K562 (cell line): ENCODE measurements at regions not wholly inside any gene's neighbourhood (a gene's known extent, or its start where the extent isn't known, plus 50 kb on each side); places are given as distances from the start of the nearest gene placed in this dataset.

ENCODE experiments used
- ATAC-seq: fragments of 200-7000 bp; cut with Tn5 transposase; 3 replicates; pipeline ENCODE4 v1.9.1; 2020; ENCODE audit warnings: moderate library complexity
- BruUV-seq: library from RNA; stranded (reverse); fragments of 400-500 nt; replicated peaks from 2 replicates; lab custom pipeline; 2021; lab: Mats Ljungman, UMichigan
- CTCF ChIA-PET: fragments of 300-600 bp; formaldehyde crosslinking; extraction: SDS; loops from one replicate; lab custom pipeline; 2021; ENCODE audit warnings: low intra/inter-chr PET ratio; lab: Yijun Ruan, JAX
- POLR2A ChIA-PET: fragments of 300-600, 350-650 bp; sonication (Branson Sonifier 250); formaldehyde crosslinking; extraction: SDS; loops from one replicate; lab custom pipeline; 2021; ENCODE audit warnings: antibody characterized with exemption, inconsistent platforms; lab: Yijun Ruan, JAX
- DNase-seq, 4 experiments: peaks; one replicate each; pipeline versions ENCODE4 v3.0.0 to v3.0.0-alpha.2; 2011 to 2018; ENCODE audit warnings: low spot score in 3 of 4, mixed read lengths in 3 of 4; ENCODE audit errors: extremely low read depth in 1 of 4
- FAIRE-seq: peaks from 2 replicates; lab custom pipeline; 2011; peaks lifted over from hg19 to GRCh38; lab: Jason Lieb, UNC
- H2AFZ ChIP-seq: 2 replicates; pipeline ENCODE4 v1.6.0; 2011; ENCODE audit warnings: low read depth, low read length, control low read depth, inconsistent platforms
- H3K27ac ChIP-seq: fragments of 200-600 bp; 3 replicates; pipeline ENCODE4 v1.8.0; 2011; ENCODE audit warnings: low read depth, mild to moderate bottlenecking, control low read depth, inconsistent platforms, low read length, moderate library complexity, mixed read lengths; ENCODE audit errors: extremely low read depth
- H3K27me3 ChIP-seq, 2 experiments: fragments of 300-600 bp in 1 of 2; 2 replicates in 1 of 2; 3 replicates in 1 of 2; pipeline versions ENCODE4 v1.6.0 to v1.8.0; 2011; ENCODE audit warnings: inconsistent platforms in 2 of 2, low read length in 2 of 2, mild to moderate bottlenecking in 1 of 2, mixed read lengths in 1 of 2, moderate library complexity in 1 of 2; ENCODE audit not compliant: control insufficient read depth in 2 of 2, insufficient read depth in 2 of 2
- H3K36me3 ChIP-seq: fragments of 300-600 bp; 3 replicates; pipeline ENCODE4 v1.8.0; 2011; ENCODE audit warnings: mild to moderate bottlenecking, low read length, inconsistent platforms; ENCODE audit not compliant: control insufficient read depth, insufficient read depth
- H3K4me1 ChIP-seq, 2 experiments: fragments of 200-600 bp in 1 of 2; replicated peaks in 1 of 2; 2 replicates in 1 of 2; 3 replicates in 1 of 2; pipeline versions ENCODE4 v1.5.1 to v1.8.0; 2011; ENCODE audit warnings: inconsistent platforms in 2 of 2, low read length in 2 of 2, mild to moderate bottlenecking in 1 of 2, mixed read lengths in 1 of 2, moderate library complexity in 1 of 2; ENCODE audit not compliant: control insufficient read depth in 2 of 2, insufficient read depth in 2 of 2
- H3K4me2 ChIP-seq: 2 replicates; pipeline ENCODE4 v1.6.1; 2011; ENCODE audit warnings: low read length, control low read depth, inconsistent platforms, mixed read lengths; ENCODE audit not compliant: insufficient read depth
- H3K4me3 ChIP-seq: fragments of 200-600 bp; sonication (generic), shearing (Covaris generic); 2 replicates; pipeline ENCODE4 v1.5.1; 2016; ENCODE audit warnings: control low read depth, inconsistent platforms
- H3K79me2 ChIP-seq: fragments of 200-600 bp; 3 replicates; pipeline ENCODE4 v1.8.0; 2011; ENCODE audit warnings: low read length, inconsistent platforms; ENCODE audit not compliant: control insufficient read depth, insufficient read depth
- H3K9ac ChIP-seq, 2 experiments: 2 replicates each; pipeline versions ENCODE4 v1.6.0 to v1.6.1; 2011; ENCODE audit warnings: low read depth in 2 of 2, low read length in 2 of 2, control low read depth in 1 of 2, inconsistent platforms in 1 of 2, mild to moderate bottlenecking in 1 of 2, mixed read lengths in 1 of 2; ENCODE audit not compliant: insufficient read depth in 1 of 2
- H3K9me1 ChIP-seq: one replicate; pipeline ENCODE4 v1.6.0; 2011; ENCODE audit warnings: inconsistent platforms, mild to moderate bottlenecking, low read length, moderate library complexity; ENCODE audit not compliant: control insufficient read depth, insufficient read depth
- H3K9me3 ChIP-seq: replicated peaks from 2 replicates; pipeline ENCODE4 v1.5.1; 2011; ENCODE audit warnings: low read depth, low read length, inconsistent platforms; ENCODE audit not compliant: control insufficient read depth, insufficient read depth
- H4K20me1 ChIP-seq: replicated peaks from 2 replicates; pipeline ENCODE4 v1.6.1; 2011; ENCODE audit warnings: low read length, inconsistent platforms, mixed read lengths; ENCODE audit not compliant: control insufficient read depth, insufficient read depth
- ADNP ChIP-seq: fragments of 200-800 bp; sonication (Bioruptor generic); IDR thresholded peaks from 2 replicates; pipeline ENCODE4 v1.6.1; 2016; ENCODE audit warnings: missing genetic modification characterization, missing compliant biosample characterization
- BCOR ChIP-seq: fragments of 450-650 bp; IDR thresholded peaks from 2 replicates; pipeline ENCODE4 v1.6.1; 2016
- KDM1A ChIP-seq, 2 experiments: fragments of 450-650 bp; IDR thresholded peaks; 2 replicates each; pipeline ENCODE4 v1.6.1; 2016; ENCODE audit warnings: mild to moderate bottlenecking in 2 of 2
- RBM25 ChIP-seq: fragments of 200-400 bp; formaldehyde crosslinking; IDR thresholded peaks from 2 replicates; pipeline ENCODE4 v1.6.1; 2018; ENCODE audit warnings: low read length, low read depth, moderate library complexity; ENCODE audit not compliant: severe bottlenecking
- SMARCA5 ChIP-seq: fragments of 450-650 bp; IDR thresholded peaks from 2 replicates; pipeline ENCODE4 v1.6.1; 2016
- ZFP36 ChIP-seq: fragments of 150-350 bp; IDR thresholded peaks from 2 replicates; pipeline ENCODE4 v1.6.1; 2018; ENCODE audit warnings: low read length, low read depth; ENCODE audit not compliant: partially characterized antibody
- ZNF57 ChIP-seq: fragments of 450-650 bp; formaldehyde crosslinking; IDR thresholded peaks from 2 replicates; pipeline ENCODE4 v1.4.0; 2020; ENCODE audit warnings: mild to moderate bottlenecking, moderate library complexity
- WGBS: fragments of 100-300 bp; shearing (Covaris generic); methylation state at CpG from one replicate; pipeline ENCODE4 v1.1.6; 2016; ENCODE audit warnings: low coverage, mixed read lengths; ENCODE audit not compliant: insufficient coverage; ENCODE audit errors: missing lambda C conversion rate; 5-methylcytosine and 5-hydroxymethylcytosine counted together
- in situ Hi-C: fragments of 300-500 bp; cut with MboI; formaldehyde crosslinking; loops from 4 replicates; pipeline ENCODE4 v1.15.0; 2018; ENCODE audit warnings: inconsistent platforms, mixed read lengths
- intact Hi-C: fragments of 100-400 bp; cut with micrococcal nuclease; formaldehyde crosslinking; loops from 2 replicates; pipeline ENCODE4 v1.14.2; 2022
- TF ChIP-seq, protein P1 (sequence below), 2 experiments: fragments of 150-350 bp in 1 of 2; IDR thresholded peaks; 2 replicates each; pipeline ENCODE4 v1.6.1; 2012 to 2016; ENCODE audit warnings: low read depth in 2 of 2, low read length in 2 of 2, mild to moderate bottlenecking in 1 of 2, moderate library complexity in 1 of 2

DNA sequence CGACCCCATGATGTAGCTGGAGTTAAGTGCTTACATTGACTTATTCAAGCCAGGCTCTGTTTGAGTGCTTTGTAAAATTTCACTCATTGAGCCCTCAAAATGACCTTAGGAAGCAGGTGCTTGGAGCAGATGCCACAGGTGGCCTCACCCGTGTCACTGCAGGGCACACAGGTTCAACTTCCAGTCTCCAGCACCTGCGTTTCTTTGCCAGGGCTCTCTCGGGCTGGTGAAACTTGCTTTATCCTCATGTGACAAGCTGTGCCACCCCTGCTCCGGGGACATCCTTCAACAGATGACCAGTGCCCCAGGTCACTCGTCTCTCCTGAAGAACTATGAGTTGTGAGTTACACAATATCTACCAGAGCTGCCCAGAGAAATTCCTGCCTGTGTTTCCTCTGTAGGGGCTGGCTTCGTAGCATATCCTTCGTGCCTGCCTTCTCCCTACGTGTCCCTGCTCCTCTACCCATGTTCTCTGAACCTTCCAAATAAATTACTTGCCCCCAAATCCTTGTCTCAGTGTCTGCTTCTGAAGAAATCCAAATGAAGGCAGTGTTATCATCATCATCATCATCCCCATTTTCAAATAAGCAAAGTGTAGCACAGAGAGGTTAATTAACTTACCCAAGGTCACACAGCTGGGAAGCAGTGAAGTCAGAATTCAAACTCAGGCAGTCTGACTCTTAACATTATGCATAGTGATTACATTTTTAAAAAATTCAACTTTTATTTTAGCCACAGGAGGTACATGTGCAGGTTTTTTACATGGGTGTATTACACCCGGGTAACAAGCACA is 352.5 kb downstream of the NPIPA8 start:
- H3K4me2 ChIP-seq, result no peak overlapping the region
- POLR2A ChIA-PET, result no interaction called here
- no peak overlapping the region for H3K9ac ChIP-seq
- BruUV-seq, result no TSS peak
- no peaks in the 10 kb centered on the region; a peak in 1 of 5 replicates for H3K27me3 ChIP-seq
- ATAC-seq (no peak), DNase-seq (no peak), FAIRE-seq (peak; percentile 49)
- no peaks in the 10 kb centered on the region for H3K36me3 ChIP-seq
- H3K9me1 ChIP-seq, result no peaks in the 10 kb centered on the region
- CTCF ChIA-PET, result no interaction called here
- TF ChIP-seq SMARCA5, result peak; percentile 73; the same call in 1 of the 2 replicates
- TF ChIP-seq ADNP (tag), result 0 out of 2 replicates have a peak, but pooled peaks have one; percentile 49
- peak; percentile 24 to 56; a peak in 1 of 4 replicates for TF ChIP-seq KDM1A (IDR thresholded peaks at IDR 0.05)
- TF ChIP-seq BCOR, result peak; percentile 87
- TF ChIP-seq, protein P1, sequence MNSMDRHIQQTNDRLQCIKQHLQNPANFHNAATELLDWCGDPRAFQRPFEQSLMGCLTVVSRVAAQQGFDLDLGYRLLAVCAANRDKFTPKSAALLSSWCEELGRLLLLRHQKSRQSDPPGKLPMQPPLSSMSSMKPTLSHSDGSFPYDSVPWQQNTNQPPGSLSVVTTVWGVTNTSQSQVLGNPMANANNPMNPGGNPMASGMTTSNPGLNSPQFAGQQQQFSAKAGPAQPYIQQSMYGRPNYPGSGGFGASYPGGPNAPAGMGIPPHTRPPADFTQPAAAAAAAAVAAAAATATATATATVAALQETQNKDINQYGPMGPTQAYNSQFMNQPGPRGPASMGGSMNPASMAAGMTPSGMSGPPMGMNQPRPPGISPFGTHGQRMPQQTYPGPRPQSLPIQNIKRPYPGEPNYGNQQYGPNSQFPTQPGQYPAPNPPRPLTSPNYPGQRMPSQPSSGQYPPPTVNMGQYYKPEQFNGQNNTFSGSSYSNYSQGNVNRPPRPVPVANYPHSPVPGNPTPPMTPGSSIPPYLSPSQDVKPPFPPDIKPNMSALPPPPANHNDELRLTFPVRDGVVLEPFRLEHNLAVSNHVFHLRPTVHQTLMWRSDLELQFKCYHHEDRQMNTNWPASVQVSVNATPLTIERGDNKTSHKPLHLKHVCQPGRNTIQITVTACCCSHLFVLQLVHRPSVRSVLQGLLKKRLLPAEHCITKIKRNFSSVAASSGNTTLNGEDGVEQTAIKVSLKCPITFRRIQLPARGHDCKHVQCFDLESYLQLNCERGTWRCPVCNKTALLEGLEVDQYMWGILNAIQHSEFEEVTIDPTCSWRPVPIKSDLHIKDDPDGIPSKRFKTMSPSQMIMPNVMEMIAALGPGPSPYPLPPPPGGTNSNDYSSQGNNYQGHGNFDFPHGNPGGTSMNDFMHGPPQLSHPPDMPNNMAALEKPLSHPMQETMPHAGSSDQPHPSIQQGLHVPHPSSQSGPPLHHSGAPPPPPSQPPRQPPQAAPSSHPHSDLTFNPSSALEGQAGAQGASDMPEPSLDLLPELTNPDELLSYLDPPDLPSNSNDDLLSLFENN (IDR thresholded peaks at IDR 0.05; ENCODE audit: low read depth in 2 of 2, low read length in 2 of 2), result no peak
- peak; percentile 81 for TF ChIP-seq ZFP36
- no peak for TF ChIP-seq ZNF57
- TF ChIP-seq RBM25, result peak; percentile 97
- no peaks in the 10 kb centered on the region for H3K4me1 ChIP-seq
- H4K20me1 ChIP-seq, result peaks cover 5% of the 10 kb centered on the region; the same call in 1 of the 2 replicates
- intact Hi-C loops, result no loop called here
- 35% methylated on average over 10 of the region's 10 CpGs for WGBS
- in situ Hi-C loops, result no loop called here
- no peak overlapping the region for H3K4me3 ChIP-seq
- no peaks in the 10 kb centered on the region for H3K9me3 ChIP-seq
- H3K79me2 ChIP-seq, result no peaks in the 10 kb centered on the region
- H3K27ac ChIP-seq, result no peak overlapping the region
- H2AFZ ChIP-seq, result no peak overlapping the region
